ENCODE measurements at regions not wholly inside any gene's neighbourhood (a gene's known extent, or its start where the extent isn't known, plus 50 kb on each side); places are given as distances from the start of the nearest gene placed in this dataset.
A peak's percentile ranks its signal among the peaks of the same experiment; 100 is the strongest.
"Not testable (repeated sequence)": the region's sequence is repeated elsewhere in the genome, so short reads cannot be mapped to it uniquely, and the experiment has no call there.

DNA sequence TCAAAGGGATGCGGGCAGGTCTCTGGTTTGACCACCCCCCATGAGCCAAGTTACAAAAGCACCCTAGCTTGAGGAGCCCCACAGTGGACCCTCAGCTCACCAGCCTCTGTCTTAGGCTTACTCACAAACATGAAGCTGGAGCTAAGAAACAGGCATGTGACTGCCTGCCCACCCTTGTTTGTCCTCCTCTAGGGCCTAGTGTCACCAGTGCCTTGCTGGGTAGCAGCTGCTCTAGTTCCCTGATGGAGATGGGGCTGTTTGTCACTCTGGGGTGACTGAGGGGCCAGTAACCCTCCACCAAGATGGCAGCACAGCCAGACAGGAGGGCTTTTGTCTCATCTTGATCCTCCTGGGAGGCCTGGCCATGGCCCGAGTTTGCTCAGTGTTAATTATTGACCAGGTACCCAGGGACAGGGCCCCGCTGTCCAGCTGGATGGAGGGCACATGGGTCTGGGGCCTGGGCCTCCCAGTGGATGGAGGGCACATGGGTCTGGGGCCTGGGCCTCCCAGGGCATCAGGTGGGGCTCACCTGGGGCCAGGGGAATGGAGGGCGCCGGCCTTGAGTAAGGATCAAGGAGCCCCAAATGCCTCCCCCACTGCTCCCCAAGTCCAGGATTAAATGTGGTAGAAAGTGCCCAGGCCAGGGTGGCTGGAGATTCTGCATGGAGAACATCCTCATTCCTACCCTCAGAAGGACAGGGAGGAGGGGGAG lies 185.9 kb upstream of the HAAO start:
- DNase-seq (ENCODE audit: low read depth), result no peak
- TF ChIP-seq, protein P1, sequence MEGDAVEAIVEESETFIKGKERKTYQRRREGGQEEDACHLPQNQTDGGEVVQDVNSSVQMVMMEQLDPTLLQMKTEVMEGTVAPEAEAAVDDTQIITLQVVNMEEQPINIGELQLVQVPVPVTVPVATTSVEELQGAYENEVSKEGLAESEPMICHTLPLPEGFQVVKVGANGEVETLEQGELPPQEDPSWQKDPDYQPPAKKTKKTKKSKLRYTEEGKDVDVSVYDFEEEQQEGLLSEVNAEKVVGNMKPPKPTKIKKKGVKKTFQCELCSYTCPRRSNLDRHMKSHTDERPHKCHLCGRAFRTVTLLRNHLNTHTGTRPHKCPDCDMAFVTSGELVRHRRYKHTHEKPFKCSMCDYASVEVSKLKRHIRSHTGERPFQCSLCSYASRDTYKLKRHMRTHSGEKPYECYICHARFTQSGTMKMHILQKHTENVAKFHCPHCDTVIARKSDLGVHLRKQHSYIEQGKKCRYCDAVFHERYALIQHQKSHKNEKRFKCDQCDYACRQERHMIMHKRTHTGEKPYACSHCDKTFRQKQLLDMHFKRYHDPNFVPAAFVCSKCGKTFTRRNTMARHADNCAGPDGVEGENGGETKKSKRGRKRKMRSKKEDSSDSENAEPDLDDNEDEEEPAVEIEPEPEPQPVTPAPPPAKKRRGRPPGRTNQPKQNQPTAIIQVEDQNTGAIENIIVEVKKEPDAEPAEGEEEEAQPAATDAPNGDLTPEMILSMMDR (conservative IDR thresholded peaks at IDR 0.05; ENCODE audit: control insufficient read depth, insufficient read depth, low read depth, low read length), result no peak
- H3K4me3 ChIP-seq (ENCODE audit: control insufficient read depth, low read depth, low read length), result no peak overlapping the region

DNA sequence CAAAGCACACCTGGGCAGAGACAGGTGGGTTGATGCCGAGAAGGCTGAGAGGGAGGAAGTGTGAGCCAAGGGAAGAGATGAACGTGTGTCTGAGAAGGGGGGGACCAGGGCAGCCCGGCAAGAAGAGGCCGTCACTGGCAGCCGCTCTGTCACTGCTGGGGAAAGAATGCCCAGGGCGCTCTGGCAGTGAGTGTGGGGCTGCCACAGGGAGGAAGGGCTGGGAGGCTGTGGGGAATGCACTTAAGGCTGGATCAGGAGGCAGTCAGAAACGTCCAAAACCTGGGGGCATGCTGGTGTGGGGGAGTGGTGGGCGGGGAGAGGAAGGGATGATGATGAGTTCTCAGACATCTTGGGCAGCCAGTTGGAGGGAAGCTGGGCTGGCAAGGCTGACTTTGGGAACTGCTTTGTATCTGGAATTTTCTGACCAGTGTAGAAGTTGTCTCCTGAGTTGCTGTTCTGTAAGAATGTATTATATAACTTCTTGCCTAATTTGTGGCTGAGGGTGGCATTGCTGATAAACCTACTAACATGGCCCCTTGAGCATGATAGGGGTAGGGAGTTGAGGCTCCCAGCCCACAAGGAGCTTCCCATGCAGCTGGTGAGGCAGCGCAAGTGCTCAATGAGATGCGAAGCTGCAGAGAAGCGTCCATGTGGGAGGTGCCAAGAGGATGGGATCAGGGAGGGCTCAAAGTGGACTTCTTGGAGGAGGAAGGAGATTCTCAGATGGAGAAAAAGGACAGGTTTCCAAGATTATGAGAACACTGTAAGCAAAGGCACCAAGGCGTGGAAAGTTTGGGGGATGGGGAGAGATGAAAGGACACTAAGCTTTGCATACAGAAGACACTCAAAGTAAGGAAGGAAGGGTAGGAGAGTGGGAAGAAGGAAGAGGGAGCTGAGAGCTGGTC lies 185.1 kb upstream of the HAAO start:
- DNase-seq (ENCODE audit: low read depth), result no peak
- no peak overlapping the region for H3K4me3 ChIP-seq (ENCODE audit: control insufficient read depth, low read depth, low read length)
- TF ChIP-seq, protein P1 (conservative IDR thresholded peaks at IDR 0.05; ENCODE audit: control insufficient read depth, insufficient read depth, low read depth, low read length), result no peak

DNA sequence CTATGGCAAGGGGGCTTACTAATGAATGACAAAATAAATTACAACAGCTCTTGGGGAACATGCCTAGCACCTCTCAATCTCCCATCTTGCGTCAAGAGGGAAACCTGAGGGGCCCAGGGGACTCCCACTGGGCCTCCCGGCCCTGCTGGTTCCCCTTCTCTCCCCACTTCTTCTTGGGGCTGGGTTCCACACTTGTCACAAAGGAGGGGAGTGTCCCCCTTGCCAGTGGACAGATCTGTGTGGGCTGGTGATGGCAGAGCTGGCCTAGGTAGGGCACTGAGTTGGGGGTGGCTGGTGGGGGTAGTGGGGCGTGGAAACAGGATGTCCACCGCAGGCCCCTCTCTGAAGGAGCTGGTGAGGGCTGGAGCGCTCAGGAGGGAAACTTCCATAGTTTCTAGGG lies 184.0 kb upstream of the HAAO start:
- no peak for DNase-seq (ENCODE audit: low read depth)

DNA sequence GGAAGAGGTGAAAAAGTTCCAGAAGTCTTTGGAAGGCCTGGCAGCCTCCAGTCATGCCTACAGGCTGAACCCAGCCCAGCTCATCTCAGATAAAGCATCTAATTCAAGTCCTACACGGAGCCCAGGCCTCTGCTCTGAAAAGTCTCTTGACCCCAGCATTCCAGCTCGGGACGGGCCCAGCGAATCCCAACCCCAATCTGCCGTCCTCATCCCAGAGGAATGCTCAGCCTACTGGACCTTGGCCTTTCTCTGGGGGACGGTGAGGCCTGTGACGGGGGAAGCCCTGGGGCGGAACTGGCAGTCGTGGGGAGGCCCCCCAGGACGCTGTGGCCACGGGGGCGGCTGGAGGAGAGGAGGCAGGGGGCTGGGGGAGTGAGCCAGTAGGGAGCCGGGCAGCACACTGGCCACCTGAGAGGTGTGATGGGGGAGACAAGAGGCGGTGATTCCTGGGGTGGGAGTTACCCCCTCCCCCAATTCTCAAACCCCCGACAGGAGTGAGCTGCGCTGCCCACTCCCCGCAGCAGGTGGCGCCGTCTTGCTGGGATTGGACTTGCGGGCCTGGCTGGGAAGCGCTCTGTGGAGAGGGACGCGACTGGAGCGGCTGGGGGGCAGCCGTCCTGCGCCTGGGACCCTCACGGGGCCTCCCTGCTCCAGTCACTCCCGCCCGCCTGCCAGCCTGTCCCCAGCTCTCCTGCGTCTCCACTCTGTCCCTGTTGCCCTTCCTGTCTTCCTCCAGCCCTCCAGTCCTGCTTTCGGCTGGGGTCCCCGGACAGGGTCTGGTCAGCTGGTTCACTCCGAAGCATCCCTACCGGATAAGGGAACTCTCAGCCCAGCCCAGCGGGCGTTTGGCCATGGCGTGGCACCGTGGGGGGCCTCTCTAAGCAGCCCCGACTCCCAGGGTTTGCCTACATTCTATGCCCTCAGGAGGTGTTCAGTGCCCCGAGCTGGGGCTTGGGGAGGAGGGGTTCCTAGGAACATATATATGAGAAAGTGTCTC lies 182.6 kb upstream of the HAAO start:
- TF ChIP-seq, protein P1 (conservative IDR thresholded peaks at IDR 0.05; ENCODE audit: control insufficient read depth, insufficient read depth, low read depth, low read length), result peak; percentile 85
- peak overlapping the region; percentile 29 for H3K4me3 ChIP-seq (ENCODE audit: control insufficient read depth, low read depth, low read length)
- DNase-seq (ENCODE audit: low read depth), result peak; percentile 66

More for the DNA sequence above, 184.0 kb upstream of the HAAO start:
- no peak overlapping the region for H3K4me3 ChIP-seq (ENCODE audit: control insufficient read depth, low read depth, low read length)
- TF ChIP-seq, protein P1 (conservative IDR thresholded peaks at IDR 0.05; ENCODE audit: control insufficient read depth, insufficient read depth, low read depth, low read length), result no peak

DNA sequence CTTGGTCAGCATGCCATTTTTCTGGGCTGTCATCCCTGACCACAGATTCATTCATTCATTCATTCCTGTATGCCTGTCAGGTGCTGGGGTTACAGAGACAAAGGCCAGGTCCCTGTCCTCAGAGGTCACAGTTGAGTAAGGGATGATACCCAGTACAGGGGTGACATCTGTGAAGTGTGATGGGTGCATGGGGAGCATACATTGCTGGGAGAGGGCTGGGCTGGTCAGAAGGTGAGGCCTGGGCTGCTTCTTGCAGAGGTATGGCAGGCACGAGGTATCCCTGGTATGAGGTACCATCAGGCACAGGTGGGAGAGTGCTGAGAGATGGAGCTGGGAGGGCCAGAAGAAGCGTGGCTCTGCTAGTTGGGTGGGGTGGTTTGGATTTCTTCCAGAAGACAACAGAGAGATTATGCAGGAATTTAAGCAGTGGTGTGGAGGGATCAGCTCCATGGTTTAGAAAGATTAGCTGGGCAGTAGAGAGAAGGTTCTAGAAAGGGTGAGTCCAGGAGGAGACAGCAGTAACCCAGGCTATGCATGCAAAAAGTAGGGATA lies 181.9 kb upstream of the HAAO start:
- DNase-seq (ENCODE audit: low read depth), result no peak
- H3K4me3 ChIP-seq (ENCODE audit: control insufficient read depth, low read depth, low read length), result no peak overlapping the region
- TF ChIP-seq, protein P1 (conservative IDR thresholded peaks at IDR 0.05; ENCODE audit: control insufficient read depth, insufficient read depth, low read depth, low read length), result no peak

DNA sequence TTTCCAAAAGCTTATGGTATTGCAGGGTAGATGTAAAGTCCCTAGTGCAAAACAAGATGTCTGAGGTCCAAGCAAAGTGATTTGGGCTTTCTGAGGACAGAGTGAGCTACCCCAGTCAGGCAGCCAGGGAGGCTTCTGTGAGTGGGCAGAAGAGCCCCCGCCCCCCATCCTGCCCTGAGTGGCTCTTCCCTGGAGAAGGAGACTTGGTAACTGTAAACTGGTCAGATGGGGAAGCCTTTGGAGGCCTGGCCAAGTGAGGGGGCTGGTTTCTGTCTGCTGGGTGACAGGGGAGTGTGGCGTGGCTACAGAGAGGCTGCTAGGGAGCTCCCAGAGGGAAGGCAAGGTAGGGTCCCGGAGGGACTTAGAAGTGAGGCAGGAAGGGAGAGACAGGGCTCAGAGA lies 181.3 kb upstream of the HAAO start:
- DNase-seq (ENCODE audit: low read depth), result peak; percentile 46
- TF ChIP-seq, protein P1 (conservative IDR thresholded peaks at IDR 0.05; ENCODE audit: control insufficient read depth, insufficient read depth, low read depth, low read length), result no peak
- H3K4me3 ChIP-seq (ENCODE audit: control insufficient read depth, low read depth, low read length), result no peak overlapping the region

DNA sequence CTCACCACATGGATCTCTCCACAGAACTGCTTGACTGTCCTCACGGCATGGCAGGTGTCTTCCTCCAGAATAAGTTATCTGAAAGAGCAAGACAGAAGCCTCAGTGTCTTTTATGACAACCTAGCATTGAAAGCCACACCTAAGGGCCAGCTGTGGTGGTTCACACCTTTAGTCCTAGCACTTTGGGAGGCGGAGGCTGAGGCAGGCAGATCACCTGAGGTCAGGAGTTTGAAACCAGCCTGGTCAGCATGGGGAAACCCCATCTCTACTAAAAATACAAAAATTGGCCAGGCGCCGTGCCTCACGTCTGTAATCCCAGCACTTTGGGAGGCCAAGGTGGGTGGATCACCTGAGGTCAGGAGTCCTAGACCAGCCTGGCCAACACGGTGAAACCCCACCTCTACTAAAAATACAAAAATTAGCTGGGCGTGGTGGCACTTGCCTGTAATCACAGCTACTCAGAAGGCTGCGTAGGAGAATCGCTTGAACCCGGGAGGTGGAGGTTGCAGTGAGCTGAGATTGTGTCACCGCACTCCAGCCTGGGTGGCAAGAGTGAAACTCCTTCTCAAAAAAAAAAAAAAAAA lies 180.6 kb upstream of the HAAO start:
- not testable (repeated sequence) for DNase-seq (ENCODE audit: low read depth); H3K4me3 ChIP-seq (ENCODE audit: control insufficient read depth, low read depth, low read length)

Data from fibroblast of mammary gland (primary cell).